GM18873 (cell line): ENCODE measurements at regions not wholly inside any gene's neighbourhood (a gene's known extent, or its start where the extent isn't known, plus 50 kb on each side); places are given as distances from the start of the nearest gene placed in this dataset.

ENCODE experiments used
- ATAC-seq: cut with Tn5 transposase; IDR thresholded peaks from one replicate; pipeline ENCODE4 v1.9.1; 2021; ENCODE audit warnings: mild to moderate bottlenecking, moderate library complexity, moderate number of reproducible peaks; ENCODE audit not compliant: unreplicated experiment, low FRiP score

GRCh38 chr4:125505621-125506020, 190.9 kb downstream of the FAT4 start:
- no peak for ATAC-seq

DNA sequence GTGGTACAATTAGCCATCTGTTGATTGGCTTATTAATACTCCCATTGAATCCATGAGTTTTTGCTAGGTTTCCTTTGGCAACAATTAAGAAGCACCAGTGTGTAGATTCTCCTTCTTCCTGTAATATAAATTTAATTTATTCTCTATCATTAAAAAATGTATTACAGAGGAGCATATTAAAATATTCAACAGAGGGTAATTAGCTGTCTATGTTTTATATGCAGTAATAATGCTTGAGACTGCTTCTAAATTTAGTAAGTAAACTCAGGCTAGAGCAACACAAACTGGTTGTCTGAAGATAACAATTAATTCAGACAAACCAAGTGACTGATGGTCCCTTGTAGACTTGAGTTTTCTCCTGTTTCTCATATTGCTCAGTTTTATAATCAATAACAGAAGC, 192.4 kb downstream of the FAT4 start:
- no peak for ATAC-seq

DNA sequence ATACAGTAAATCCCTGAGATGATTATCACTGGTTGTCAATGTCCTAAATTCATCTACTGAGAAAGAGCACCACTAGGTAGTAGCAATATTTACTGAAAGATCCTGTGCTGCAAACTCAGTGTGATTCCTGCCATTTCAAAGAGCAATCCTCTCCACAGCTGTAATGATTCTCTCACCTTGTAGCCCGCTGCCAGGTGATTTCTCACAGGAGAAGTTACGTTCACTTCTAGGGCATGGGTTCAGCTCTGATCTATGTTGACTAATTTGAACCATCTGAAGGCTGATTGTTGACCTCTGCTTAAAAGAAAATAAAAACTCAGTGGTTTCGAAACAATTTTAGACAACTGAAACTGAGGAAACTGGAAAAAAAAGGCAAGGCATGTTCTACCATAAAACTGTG, 197.0 kb downstream of the FAT4 start:
- ATAC-seq, result no peak

- ATAC-seq, result no peak
Measured at GRCh38 chr4:125515016-125515415, 200.3 kb downstream of the FAT4 start.

- ATAC-seq, result no peak
Measured at GRCh38 chr4:125517831-125518230, 203.1 kb downstream of the FAT4 start.

DNA sequence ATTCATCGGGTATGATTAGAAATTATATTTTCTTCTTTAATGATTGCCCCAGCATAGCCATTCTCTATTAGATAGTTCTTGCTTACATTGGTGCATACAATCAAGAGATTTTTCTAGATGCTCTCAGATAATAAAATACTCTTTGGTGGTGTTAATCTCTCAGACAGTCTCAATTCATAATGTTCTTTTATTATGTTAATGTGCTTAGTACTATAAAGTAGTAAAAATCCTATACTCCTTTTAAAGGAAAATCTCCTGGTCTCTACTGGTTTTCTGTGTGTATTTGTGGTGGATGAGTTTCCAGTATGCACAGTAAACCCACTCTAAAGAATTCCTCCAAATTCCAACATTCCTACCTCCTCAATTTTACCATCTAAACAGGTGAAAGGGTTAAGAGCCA, 203.5 kb downstream of the FAT4 start:
- no peak for ATAC-seq

- ATAC-seq, result no peak
Measured at GRCh38 chr4:125519371-125520146, 204.8 kb downstream of the FAT4 start.

- no peak for ATAC-seq
Measured at GRCh38 chr4:125520258-125520990, 205.7 kb downstream of the FAT4 start.

DNA sequence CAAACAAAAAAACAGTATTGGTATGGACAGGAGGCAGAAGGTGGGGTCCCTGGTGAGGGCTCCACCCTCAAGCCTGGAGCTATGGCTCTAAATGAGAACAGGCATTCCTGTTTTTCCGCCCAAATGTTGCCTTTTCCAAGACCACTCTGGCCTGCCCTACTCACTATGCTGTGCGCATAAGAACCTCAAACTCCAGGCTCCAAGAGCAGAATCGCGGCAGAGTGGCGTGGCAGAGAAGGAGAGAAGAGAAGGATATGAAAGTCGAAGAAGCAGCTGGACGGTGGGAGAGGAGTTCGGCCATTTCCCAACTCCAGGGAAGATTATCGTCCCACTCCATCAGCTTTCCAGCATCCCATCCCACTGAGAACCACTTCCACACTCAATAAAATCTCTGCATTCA, 207.8 kb downstream of the FAT4 start:
- no peak for ATAC-seq

GRCh38 chr4:125522992-125523391, 208.2 kb downstream of the FAT4 start:
- no peak for ATAC-seq

DNA sequence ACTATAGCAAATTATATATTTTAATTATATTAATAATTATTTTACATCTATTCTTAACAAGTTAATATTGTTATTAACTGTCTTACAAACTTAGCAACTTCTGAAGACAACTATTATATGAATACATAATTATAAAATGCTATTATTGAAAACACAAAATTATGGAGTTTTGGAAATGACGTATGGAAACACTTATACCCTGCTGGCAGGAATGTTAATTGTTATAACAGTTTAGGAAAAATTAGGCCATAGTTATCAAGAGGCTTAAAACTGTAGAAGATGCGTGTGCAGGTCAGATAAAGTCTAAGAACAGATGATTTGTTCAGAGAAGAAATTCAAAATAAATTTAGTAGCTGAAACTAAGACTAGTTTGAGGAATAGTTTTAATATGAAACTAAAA, 211.7 kb downstream of the FAT4 start:
- no peak for ATAC-seq

DNA sequence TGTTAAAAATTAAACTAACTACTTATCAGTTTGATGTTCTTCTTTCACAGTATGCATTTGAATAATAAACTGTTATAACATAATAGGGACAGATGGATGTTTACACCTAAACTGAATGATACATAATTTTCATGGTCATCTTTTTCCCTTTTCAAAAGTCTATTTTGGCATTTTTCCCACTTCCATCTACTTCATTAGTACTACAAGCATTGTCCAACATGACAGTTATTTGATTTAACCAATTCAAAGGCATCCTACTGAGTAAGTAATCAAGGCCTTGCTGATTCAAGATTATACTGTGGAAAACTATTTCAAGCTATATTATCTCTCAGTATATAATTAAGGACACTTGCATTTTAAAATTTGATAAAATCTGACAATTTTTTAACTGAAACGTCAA, 212.9 kb downstream of the FAT4 start:
- ATAC-seq, result no peak

DNA sequence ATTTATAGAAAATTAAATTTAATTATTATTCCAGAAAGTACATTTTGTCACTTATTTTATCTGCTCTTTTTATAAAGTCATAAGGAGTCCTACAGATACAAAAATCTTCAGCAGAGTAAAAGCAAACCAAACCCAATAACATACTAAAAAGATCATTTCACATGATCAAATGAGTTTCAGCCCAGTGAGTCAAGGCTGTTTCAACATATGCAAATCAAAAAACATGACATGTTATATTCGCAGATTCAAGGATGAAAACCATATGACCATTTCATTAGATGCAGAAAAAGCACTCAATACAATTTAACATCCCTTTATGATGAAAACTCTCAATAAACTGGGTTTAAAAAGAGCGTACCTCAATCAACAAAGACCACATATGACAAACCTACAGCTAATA, 214.3 kb downstream of the FAT4 start:
- ATAC-seq, result no peak

GRCh38 chr4:125538670-125539069, 223.9 kb downstream of the FAT4 start:
- no peak for ATAC-seq

DNA sequence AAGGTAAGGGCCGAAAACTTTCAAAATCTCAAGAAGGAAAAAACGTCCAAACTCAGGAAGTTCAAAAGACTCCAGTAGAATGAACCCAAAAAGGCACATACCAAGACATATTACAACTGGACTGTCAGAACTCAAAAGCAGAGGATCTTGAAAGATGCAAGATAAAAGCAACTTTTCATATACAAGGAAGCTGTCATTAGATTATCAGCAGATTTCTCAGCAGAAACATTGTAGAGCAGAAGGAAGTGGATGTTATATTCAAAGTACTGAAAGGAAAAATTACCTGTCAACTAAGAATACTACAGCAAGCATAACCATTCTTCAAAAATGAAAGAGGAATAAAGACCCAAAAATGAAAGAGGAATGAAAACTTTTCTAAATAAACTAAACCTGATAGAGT, 224.9 kb downstream of the FAT4 start:
- ATAC-seq, result no peak

GRCh38 chr4:125541836-125542385, 227.2 kb downstream of the FAT4 start:
- ATAC-seq, result no peak

GRCh38 chr4:125546272-125546671, 231.5 kb downstream of the FAT4 start:
- ATAC-seq, result no peak

- ATAC-seq, result no peak
Measured at GRCh38 chr4:125547836-125548235, 233.1 kb downstream of the FAT4 start.

- ATAC-seq, result no peak
Measured at GRCh38 chr4:125550769-125551168, 236.0 kb downstream of the FAT4 start.

- no peak for ATAC-seq
Measured at GRCh38 chr4:125551466-125551865, 236.7 kb downstream of the FAT4 start.

- ATAC-seq, result no peak
Measured at GRCh38 chr4:125551967-125552366, 237.2 kb downstream of the FAT4 start.

DNA sequence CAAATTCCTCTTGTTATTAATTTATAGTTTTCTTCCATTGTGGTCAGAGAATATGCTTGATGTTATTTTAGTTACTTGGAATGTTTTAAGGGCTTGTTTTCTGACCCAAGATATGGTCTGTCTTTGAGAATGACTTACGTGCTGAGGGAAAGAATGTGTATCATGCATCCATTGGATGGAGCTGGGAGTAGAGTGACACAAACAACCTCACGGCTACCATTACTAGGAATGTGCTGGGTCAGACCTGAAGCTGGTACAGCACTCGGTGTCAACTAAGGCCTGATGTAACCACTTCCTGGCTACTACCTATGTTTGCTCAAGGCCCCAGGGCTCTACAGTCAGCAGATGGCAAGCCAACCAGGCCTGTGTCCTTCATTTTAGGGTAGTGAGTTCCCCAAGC, 257.8 kb downstream of the FAT4 start:
- ATAC-seq, result no peak
